ENCODE measurements at regions not wholly inside any gene's neighbourhood (a gene's known extent, or its start where the extent isn't known, plus 50 kb on each side); places are given as distances from the start of the nearest gene placed in this dataset.

GRCh38 chr12:102681309-102681708, 200.9 kb upstream of the IGF1 start:
- Histone ChIP-seq H3K4me3 (no peak overlapping the region), H3K36me3 (replicated peaks; ENCODE audit: insufficient read depth, low read depth) (no peaks in the 10 kb centered on the region), H3K27me3 (peaks cover 3% of the 10 kb centered on the region), H3K79me2 (no peaks in the 10 kb centered on the region), H3K4me2 (no peak overlapping the region), H3K9me3 (ENCODE audit: low read depth) (no peaks in the 10 kb centered on the region), H4K20me1 (ENCODE audit: insufficient read depth, poor library complexity, severe bottlenecking) (no peaks in the 10 kb centered on the region), H3K9me2 (replicated peaks; ENCODE audit: insufficient read depth) (no peaks in the 10 kb centered on the region), H2AFZ (no peak overlapping the region), H3K4me1 (ENCODE audit: insufficient read depth) (no peaks in the 10 kb centered on the region), H3K27ac (no peak overlapping the region)
- DNase-seq (ENCODE audit: low spot score): no peak
- TF ChIP-seq EZH2phosphoT487 (IDR thresholded peaks at IDR 0.05; ENCODE audit: low read depth, severe bottlenecking, unreplicated experiment) (no peak), EZH2 (IDR thresholded peaks at IDR 0.05; ENCODE audit: borderline replicate concordance) (no peak), CTCF (IDR thresholded peaks at IDR 0.05; ENCODE audit: poor library complexity) (no peak)
- WGBS (ENCODE audit: low lambda C conversion rate, missing lambda C conversion rate): 86% methylated on average over 2 of the region's 2 CpGs

- WGBS (ENCODE audit: low lambda C conversion rate, missing lambda C conversion rate): 73% methylated on average over 2 of the region's 2 CpGs
These were observed 199.9 kb upstream of the IGF1 start for GRCh38 chr12:102680304-102680703.

GRCh38 chr12:102676812-102677211, 196.4 kb upstream of the IGF1 start:
- H4K20me1 ChIP-seq (ENCODE audit: insufficient read depth, poor library complexity, severe bottlenecking): no peaks in the 10 kb centered on the region
- no peaks in the 10 kb centered on the region for H3K79me2 ChIP-seq
- H3K36me3 ChIP-seq (replicated peaks; ENCODE audit: insufficient read depth, low read depth): no peaks in the 10 kb centered on the region
- WGBS (ENCODE audit: low lambda C conversion rate, missing lambda C conversion rate): 100% methylated on average over 1 of the region's 1 CpG
- no peak overlapping the region for H3K27ac ChIP-seq
- DNase-seq (ENCODE audit: low spot score): no peak
- TF ChIP-seq EZH2 (IDR thresholded peaks at IDR 0.05; ENCODE audit: borderline replicate concordance): no peak
- TF ChIP-seq EZH2phosphoT487 (IDR thresholded peaks at IDR 0.05; ENCODE audit: low read depth, severe bottlenecking, unreplicated experiment): no peak
- no peak for TF ChIP-seq CTCF (IDR thresholded peaks at IDR 0.05; ENCODE audit: poor library complexity)
- H3K4me2 ChIP-seq: no peak overlapping the region
- peaks cover 6% of the 10 kb centered on the region for H3K9me3 ChIP-seq (ENCODE audit: low read depth)
- H3K4me3 ChIP-seq: no peak overlapping the region
- no peaks in the 10 kb centered on the region for H3K9me2 ChIP-seq (replicated peaks; ENCODE audit: insufficient read depth)
- no peaks in the 10 kb centered on the region for H3K4me1 ChIP-seq (ENCODE audit: insufficient read depth)
- no peaks in the 10 kb centered on the region for H3K27me3 ChIP-seq
- H2AFZ ChIP-seq: no peak overlapping the region

More at GRCh38 chr12:102680304-102680703, 199.9 kb upstream of the IGF1 start:
- no peak for TF ChIP-seq EZH2phosphoT487 (IDR thresholded peaks at IDR 0.05; ENCODE audit: low read depth, severe bottlenecking, unreplicated experiment)
- no peak for TF ChIP-seq EZH2 (IDR thresholded peaks at IDR 0.05; ENCODE audit: borderline replicate concordance)
- no peak for TF ChIP-seq CTCF (IDR thresholded peaks at IDR 0.05; ENCODE audit: poor library complexity)
- no peak overlapping the region for H3K4me2 ChIP-seq
- no peaks in the 10 kb centered on the region for H3K9me3 ChIP-seq (ENCODE audit: low read depth)
- no peak overlapping the region for H2AFZ ChIP-seq
- no peaks in the 10 kb centered on the region for H3K4me1 ChIP-seq (ENCODE audit: insufficient read depth)
- H3K79me2 ChIP-seq: no peaks in the 10 kb centered on the region
- H3K27me3 ChIP-seq: peaks cover 3% of the 10 kb centered on the region
- H3K36me3 ChIP-seq (replicated peaks; ENCODE audit: insufficient read depth, low read depth): no peaks in the 10 kb centered on the region
- no peak overlapping the region for H3K4me3 ChIP-seq
- H4K20me1 ChIP-seq (ENCODE audit: insufficient read depth, poor library complexity, severe bottlenecking): no peaks in the 10 kb centered on the region
- no peak overlapping the region for H3K27ac ChIP-seq
- no peak for DNase-seq (ENCODE audit: low spot score)
- H3K9me2 ChIP-seq (replicated peaks; ENCODE audit: insufficient read depth): no peaks in the 10 kb centered on the region

GRCh38 chr12:102675672-102676071, 195.3 kb upstream of the IGF1 start:
- no peak for DNase-seq (ENCODE audit: low spot score)
- no peak overlapping the region for H3K27ac ChIP-seq
- H3K4me1 ChIP-seq (ENCODE audit: insufficient read depth): no peaks in the 10 kb centered on the region
- no peak overlapping the region for H2AFZ ChIP-seq
- no peaks in the 10 kb centered on the region for H3K9me2 ChIP-seq (replicated peaks; ENCODE audit: insufficient read depth)
- 89% methylated on average over 5 of the region's 5 CpGs for WGBS (ENCODE audit: low lambda C conversion rate, missing lambda C conversion rate)
- H4K20me1 ChIP-seq (ENCODE audit: insufficient read depth, poor library complexity, severe bottlenecking): no peaks in the 10 kb centered on the region
- H3K4me2 ChIP-seq: no peak overlapping the region
- H3K4me3 ChIP-seq: no peak overlapping the region
- TF ChIP-seq CTCF (IDR thresholded peaks at IDR 0.05; ENCODE audit: poor library complexity) (no peak), EZH2 (IDR thresholded peaks at IDR 0.05; ENCODE audit: borderline replicate concordance) (no peak), EZH2phosphoT487 (IDR thresholded peaks at IDR 0.05; ENCODE audit: low read depth, severe bottlenecking, unreplicated experiment) (no peak)
- H3K27me3 ChIP-seq: no peaks in the 10 kb centered on the region
- H3K36me3 ChIP-seq (replicated peaks; ENCODE audit: insufficient read depth, low read depth): no peaks in the 10 kb centered on the region
- H3K9me3 ChIP-seq (ENCODE audit: low read depth): peaks cover 6% of the 10 kb centered on the region
- H3K79me2 ChIP-seq: no peaks in the 10 kb centered on the region

All from hepatocyte (in vitro differentiated cells).